SK-N-SH (cell line): ENCODE measurements at regions not wholly inside any gene's neighbourhood (a gene's known extent, or its start where the extent isn't known, plus 50 kb on each side); places are given as distances from the start of the nearest gene placed in this dataset.
"Not testable (repeated sequence)": the region's sequence is repeated elsewhere in the genome, so short reads cannot be mapped to it uniquely, and the experiment has no call there.

Source experiments
- CTCF ChIA-PET: fragments of 300-600, 350-600 bp; formaldehyde crosslinking; extraction: SDS; loops from one replicate; lab custom pipeline; 2021; lab: Yijun Ruan, JAX
- POLR2A ChIA-PET: fragments of 350-600 bp; sonication (Branson Sonifier 250); formaldehyde crosslinking; extraction: SDS; loops from one replicate; lab custom pipeline; 2020; ENCODE audit warnings: antibody characterized with exemption, inconsistent platforms; lab: Yijun Ruan, JAX
- DNase-seq: peaks from one replicate; pipeline ENCODE4 v3.0.0; 2012
- H2AFZ ChIP-seq: fragments of 200-600 bp; sonication (generic); 2 replicates; pipeline ENCODE4 v1.8.1; 2016; ENCODE audit warnings: antibody characterized with exemption, mild to moderate bottlenecking, low read depth
- H3F3A ChIP-seq: fragments of 200-600 bp; sonication (generic); replicated peaks from 2 replicates; pipeline ENCODE3; 2016; ENCODE audit warnings: antibody characterized with exemption, mild to moderate bottlenecking; ENCODE audit not compliant: insufficient read depth
- H3K27ac ChIP-seq, 2 experiments: fragments of 200-500 bp in 1 of 2; fragments of 200-600 bp in 1 of 2; sonication (Bioruptor generic) in 1 of 2; sonication (generic), shearing (Covaris generic) in 1 of 2; 2 replicates each; pipeline versions ENCODE4 v1.5.1 to v1.6.1; 2014 to 2016; ENCODE audit warnings: low read depth in 2 of 2, inconsistent platforms in 1 of 2, low read length in 1 of 2, mild to moderate bottlenecking in 1 of 2, mixed read lengths in 1 of 2
- H3K27me3 ChIP-seq: fragments of 200-600 bp; sonication (generic), shearing (Covaris generic); 2 replicates; pipeline ENCODE4 v1.6.1; 2016; ENCODE audit warnings: mixed run types; ENCODE audit not compliant: insufficient read depth
- H3K36me3 ChIP-seq, 2 experiments: fragments of 200-500 bp in 1 of 2; fragments of 200-600 bp in 1 of 2; sonication (Bioruptor generic) in 1 of 2; sonication (generic) in 1 of 2; replicated peaks in 1 of 2; 2 replicates each; pipeline versions ENCODE3 to v1.5.1; 2014 to 2016; ENCODE audit warnings: low read length in 1 of 2, mild to moderate bottlenecking in 1 of 2; ENCODE audit not compliant: insufficient read depth in 2 of 2, control insufficient read depth in 1 of 2
- H3K4me1 ChIP-seq, 2 experiments: fragments of 200-500 bp in 1 of 2; fragments of 200-600 bp in 1 of 2; sonication (Bioruptor generic) in 1 of 2; sonication (generic), shearing (Covaris generic) in 1 of 2; 2 replicates each; pipeline versions ENCODE4 v1.5.1 to v1.6.1; 2014 to 2016; ENCODE audit warnings: low read depth in 1 of 2, low read length in 1 of 2, mixed run types in 1 of 2; ENCODE audit not compliant: insufficient read depth in 2 of 2, control insufficient read depth in 1 of 2
- H3K4me2 ChIP-seq: fragments of 200-600 bp; sonication (generic), shearing (Covaris generic); 2 replicates; pipeline ENCODE4 v1.6.1; 2017; ENCODE audit warnings: mixed run types
- H3K4me3 ChIP-seq, 2 experiments: fragments of 200-500 bp in 1 of 2; fragments of 200-600 bp in 1 of 2; sonication (Bioruptor generic) in 1 of 2; sonication (generic), shearing (Covaris generic) in 1 of 2; 2 replicates each; pipeline versions ENCODE4 v1.5.1 to v1.8.1; 2014 to 2016; ENCODE audit warnings: low read depth in 2 of 2, inconsistent platforms in 1 of 2, low read length in 1 of 2, mild to moderate bottlenecking in 1 of 2, mixed read lengths in 1 of 2, moderate library complexity in 1 of 2
- H3K79me2 ChIP-seq: fragments of 200-600 bp; sonication (generic); 2 replicates; pipeline ENCODE4 v1.8.1; 2017; ENCODE audit warnings: mild to moderate bottlenecking; ENCODE audit not compliant: insufficient read depth
- H3K9ac ChIP-seq: fragments of 200-600 bp; sonication (generic); 2 replicates; pipeline ENCODE4 v1.6.1; 2017; ENCODE audit warnings: mixed run types
- H3K9me2 ChIP-seq: fragments of 200-600 bp; sonication (generic); 2 replicates; pipeline ENCODE4 v1.6.1; 2017; ENCODE audit warnings: mixed run types
- H3K9me3 ChIP-seq: fragments of 200-600 bp; sonication (generic); 2 replicates; pipeline ENCODE4 v1.6.1; 2017; ENCODE audit warnings: mixed run types, mild to moderate bottlenecking, moderate library complexity
- H4K20me1 ChIP-seq: fragments of 200-600 bp; sonication (generic); 2 replicates; pipeline ENCODE4 v1.6.1; 2017; ENCODE audit warnings: mild to moderate bottlenecking, mixed run types; ENCODE audit not compliant: insufficient read depth
- CHD2 ChIP-seq: fragments of 150-350 bp; IDR thresholded peaks from 2 replicates; pipeline ENCODE4 v1.6.1; 2018; ENCODE audit warnings: low read length; ENCODE audit not compliant: partially characterized antibody
- EZH2phosphoT487 ChIP-seq: fragments of 200-600 bp; sonication (generic); IDR thresholded peaks from 2 replicates; pipeline ENCODE4 v1.6.1; 2017; ENCODE audit warnings: low read depth, mixed run types, mild to moderate bottlenecking, antibody characterized with exemption, moderate library complexity, borderline replicate concordance
- FOSL2 ChIP-seq: IDR thresholded peaks from 2 replicates; pipeline ENCODE4 v1.4.0; 2012; ENCODE audit warnings: low read depth, mild to moderate bottlenecking, moderate library complexity, borderline replicate concordance
- FOXM1 ChIP-seq: IDR thresholded peaks from 2 replicates; pipeline ENCODE4 v1.4.0; 2012; ENCODE audit warnings: low read depth, mild to moderate bottlenecking
- MEF2A ChIP-seq: IDR thresholded peaks from 2 replicates; pipeline ENCODE4 v1.4.0; 2012; ENCODE audit warnings: low read depth, borderline replicate concordance
- NFIC ChIP-seq: IDR thresholded peaks from 2 replicates; pipeline ENCODE4 v1.4.0; 2012; ENCODE audit warnings: borderline replicate concordance
- RAD21 ChIP-seq: IDR thresholded peaks from 2 replicates; pipeline ENCODE4 v1.6.1; 2012; ENCODE audit warnings: mild to moderate bottlenecking, low read length
- RFX5 ChIP-seq: IDR thresholded peaks from 2 replicates; pipeline ENCODE4 v1.6.1; 2012; ENCODE audit warnings: mild to moderate bottlenecking, improper control_type of control experiment, low read length
- SIN3A ChIP-seq: IDR thresholded peaks from 2 replicates; pipeline ENCODE4 v1.6.1; 2012; ENCODE audit warnings: low read depth, mild to moderate bottlenecking, low read length, moderate library complexity, borderline replicate concordance
- TAF1 ChIP-seq: IDR thresholded peaks from 2 replicates; pipeline ENCODE4 v1.6.1; 2012; ENCODE audit warnings: low read depth, mild to moderate bottlenecking, low read length, moderate library complexity, borderline replicate concordance
- TEAD4 ChIP-seq: IDR thresholded peaks from 2 replicates; pipeline ENCODE4 v1.4.0; 2012; ENCODE audit warnings: mild to moderate bottlenecking, borderline replicate concordance; ENCODE audit not compliant: insufficient read depth
- WGBS: methylation state at CpG from one replicate; pipeline ENCODE4 v1.1.6; 2017; ENCODE audit warnings: low lambda C conversion rate; 5-methylcytosine and 5-hydroxymethylcytosine counted together
- TF ChIP-seq, protein P1 (sequence below): fragments of 200-600 bp; sonication (generic); IDR thresholded peaks from 2 replicates; pipeline ENCODE4 v1.6.1; 2017; ENCODE audit warnings: antibody characterized with exemption, mild to moderate bottlenecking, moderate library complexity
- TF ChIP-seq, protein P2 (sequence below): IDR thresholded peaks from 2 replicates; pipeline ENCODE4 v1.4.0; 2012; ENCODE audit warnings: low read depth

DNA sequence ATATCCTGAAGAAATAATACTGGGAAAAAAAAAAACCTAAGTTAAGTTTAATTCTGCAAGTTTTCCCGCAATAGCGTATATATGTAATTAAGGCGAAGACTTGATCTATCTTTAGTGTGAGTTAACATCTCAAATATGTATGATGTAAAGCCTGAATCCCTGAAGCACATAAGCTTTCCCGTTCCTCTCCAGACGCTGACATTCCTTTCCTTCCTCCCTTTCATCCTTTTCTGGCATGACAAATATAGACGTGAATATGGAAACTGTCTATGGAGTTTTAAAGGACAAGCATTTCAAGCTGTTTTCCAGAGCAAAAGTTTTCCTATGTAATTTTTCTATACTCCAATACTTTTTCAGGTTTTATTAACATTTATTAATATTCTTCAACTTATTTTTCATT is 637.0 kb downstream of the COL12A1 start:
- POLR2A ChIA-PET, result no interaction called here
- no peak for DNase-seq
- no peaks in the 10 kb centered on the region for H3K9me3 ChIP-seq

DNA sequence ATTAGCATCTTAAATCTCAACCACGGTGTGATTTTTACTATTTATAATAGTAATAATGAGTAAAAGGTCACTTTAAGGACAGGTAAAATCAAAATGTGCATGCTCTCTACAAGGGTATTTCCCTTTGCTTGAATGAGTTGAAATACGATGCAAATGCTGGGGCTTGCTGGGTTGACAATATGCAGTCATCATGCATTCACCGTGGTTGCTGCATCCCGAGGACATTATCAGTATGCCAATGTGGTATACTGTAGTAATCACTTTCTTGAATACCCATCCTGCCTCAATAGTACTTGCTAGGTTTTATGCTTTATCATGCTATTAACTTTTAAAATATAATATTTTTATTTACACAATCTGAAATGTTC is 637.9 kb downstream of the COL12A1 start:
- H3K36me3 ChIP-seq, H2AFZ ChIP-seq, H3K9ac ChIP-seq, H3K27ac ChIP-seq, H3K4me3 ChIP-seq, POLR2A ChIA-PET, H3F3A ChIP-seq, H3K9me3 ChIP-seq, H3K27me3 ChIP-seq, H3K79me2 ChIP-seq, H3K4me2 ChIP-seq, H3K9me2 ChIP-seq, H4K20me1 ChIP-seq, H3K4me1 ChIP-seq, DNase-seq: not testable (repeated sequence)
- CTCF ChIA-PET, result interaction anchor here (2.1 kb wide), 1 partner anchor 8 kb away, joined by 4 read pairs; no protein-coding TSS in a partner anchor
- 5% methylated on average over 4 of the region's 4 CpGs for WGBS

More for the DNA sequence above, 637.0 kb downstream of the COL12A1 start:
- WGBS, result 21% methylated on average over 6 of the region's 6 CpGs
- no peaks in the 10 kb centered on the region for H3K9me2 ChIP-seq
- no peaks in the 10 kb centered on the region for H3K36me3 ChIP-seq
- CTCF ChIA-PET, result no interaction called here
- no peaks in the 10 kb centered on the region for H4K20me1 ChIP-seq
- no peak overlapping the region for H3K27ac ChIP-seq
- no peaks in the 10 kb centered on the region for H3F3A ChIP-seq
- no peak overlapping the region for H3K9ac ChIP-seq
- H3K4me2 ChIP-seq, result no peak overlapping the region
- TF ChIP-seq FOXM1 (no peak), MEF2A (no peak), EZH2phosphoT487 (no peak), FOSL2 (no peak), TAF1 (no peak), CHD2 (no peak), NFIC (no peak)
- H3K4me3 ChIP-seq, result no peak overlapping the region
- no peaks in the 10 kb centered on the region for H3K79me2 ChIP-seq
- H2AFZ ChIP-seq, result no peak overlapping the region
- H3K4me1 ChIP-seq, result 0 out of 4 replicates have a peak, but pooled peaks cover 0 to 3% of the 10 kb centered on the region in 2 experiments
- H3K27me3 ChIP-seq, result no peaks in the 10 kb centered on the region

DNA sequence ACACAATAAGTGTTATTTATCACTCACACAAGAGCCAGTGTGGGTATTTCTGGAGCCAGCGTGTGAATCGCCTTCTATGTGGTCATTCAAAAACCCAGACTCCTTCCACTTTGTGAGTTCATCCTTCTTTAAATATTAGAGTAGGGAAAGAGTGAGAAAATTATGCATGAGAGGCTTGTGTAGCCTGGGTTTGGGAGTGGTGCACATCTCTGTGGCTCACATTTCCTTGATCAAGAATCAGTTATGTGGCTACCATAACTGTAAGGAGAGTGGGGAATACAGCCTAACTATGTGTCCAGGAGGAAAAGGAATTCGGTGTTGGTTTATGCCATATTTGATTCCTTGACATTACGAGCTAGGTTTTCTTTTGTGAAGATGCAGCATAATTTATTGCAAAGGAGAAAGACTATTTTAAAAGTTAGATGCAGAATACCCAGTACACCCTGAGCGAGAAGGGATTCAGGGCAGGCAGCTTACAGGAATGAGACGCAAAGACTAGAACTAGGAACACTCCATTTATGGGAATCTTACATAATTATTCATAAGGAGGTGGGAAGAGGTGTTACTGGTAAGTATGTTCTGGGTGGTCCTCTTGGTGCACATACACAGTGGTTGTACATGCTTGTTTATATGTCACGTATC is 638.5 kb downstream of the COL12A1 start:
- H3K9me3 ChIP-seq, result no peaks in the 10 kb centered on the region
- no peak for DNase-seq
- H3K9me2 ChIP-seq, result no peaks in the 10 kb centered on the region
- no peak overlapping the region for H3K4me2 ChIP-seq
- H3K79me2 ChIP-seq, result no peaks in the 10 kb centered on the region
- H3K9ac ChIP-seq, result no peak overlapping the region
- H4K20me1 ChIP-seq, result no peaks in the 10 kb centered on the region
- WGBS, result 9% methylated on average over 7 of the region's 7 CpGs
- H2AFZ ChIP-seq, result no peak overlapping the region
- ChIA-PET CTCF (interaction anchor here (2.1 kb wide), 1 partner anchor 8 kb away, joined by 4 read pairs; no protein-coding TSS in a partner anchor), POLR2A (no interaction called here)
- H3K27me3 ChIP-seq, result no peaks in the 10 kb centered on the region
- no peak overlapping the region for H3K4me3 ChIP-seq
- no peak overlapping the region for H3K27ac ChIP-seq
- no peaks in the 10 kb centered on the region for H3K4me1 ChIP-seq
- H3K36me3 ChIP-seq, result no peaks in the 10 kb centered on the region
- TF ChIP-seq TEAD4, result no peak
- no peak for TF ChIP-seq SIN3A
- TF ChIP-seq, protein P1, sequence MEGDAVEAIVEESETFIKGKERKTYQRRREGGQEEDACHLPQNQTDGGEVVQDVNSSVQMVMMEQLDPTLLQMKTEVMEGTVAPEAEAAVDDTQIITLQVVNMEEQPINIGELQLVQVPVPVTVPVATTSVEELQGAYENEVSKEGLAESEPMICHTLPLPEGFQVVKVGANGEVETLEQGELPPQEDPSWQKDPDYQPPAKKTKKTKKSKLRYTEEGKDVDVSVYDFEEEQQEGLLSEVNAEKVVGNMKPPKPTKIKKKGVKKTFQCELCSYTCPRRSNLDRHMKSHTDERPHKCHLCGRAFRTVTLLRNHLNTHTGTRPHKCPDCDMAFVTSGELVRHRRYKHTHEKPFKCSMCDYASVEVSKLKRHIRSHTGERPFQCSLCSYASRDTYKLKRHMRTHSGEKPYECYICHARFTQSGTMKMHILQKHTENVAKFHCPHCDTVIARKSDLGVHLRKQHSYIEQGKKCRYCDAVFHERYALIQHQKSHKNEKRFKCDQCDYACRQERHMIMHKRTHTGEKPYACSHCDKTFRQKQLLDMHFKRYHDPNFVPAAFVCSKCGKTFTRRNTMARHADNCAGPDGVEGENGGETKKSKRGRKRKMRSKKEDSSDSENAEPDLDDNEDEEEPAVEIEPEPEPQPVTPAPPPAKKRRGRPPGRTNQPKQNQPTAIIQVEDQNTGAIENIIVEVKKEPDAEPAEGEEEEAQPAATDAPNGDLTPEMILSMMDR, result no peak
- TF ChIP-seq TAF1, result no peak
- TF ChIP-seq MEF2A, result no peak
- no peak for TF ChIP-seq RAD21
- TF ChIP-seq, protein P2, sequence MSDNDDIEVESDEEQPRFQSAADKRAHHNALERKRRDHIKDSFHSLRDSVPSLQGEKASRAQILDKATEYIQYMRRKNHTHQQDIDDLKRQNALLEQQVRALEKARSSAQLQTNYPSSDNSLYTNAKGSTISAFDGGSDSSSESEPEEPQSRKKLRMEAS, result no peak
- no peak for TF ChIP-seq RFX5
- no peak for TF ChIP-seq NFIC
- no peak for TF ChIP-seq CHD2
- H3F3A ChIP-seq, result no peaks in the 10 kb centered on the region
